Glutamatergic neuron (in vitro differentiated cells): ENCODE measurements at regions not wholly inside any gene's neighbourhood (a gene's known extent, or its start where the extent isn't known, plus 50 kb on each side); places are given as distances from the start of the nearest gene placed in this dataset.

Source experiments
- DNase-seq: peaks from one replicate; pipeline ENCODE4 v3.0.0; 2022
- H3K27ac Mint-ChIP-seq: one replicate; pipeline ENCODE4 v1.8.0; 2020; ENCODE audit warnings: mild to moderate bottlenecking, mixed read lengths, inconsistent platforms; ENCODE audit not compliant: unreplicated experiment
- H3K27me3 Mint-ChIP-seq: one replicate; pipeline ENCODE4 v1.8.0; 2020; ENCODE audit warnings: mild to moderate bottlenecking, moderate library complexity, mixed read lengths, inconsistent platforms; ENCODE audit not compliant: unreplicated experiment
- H3K36me3 Mint-ChIP-seq: one replicate; pipeline ENCODE4 v1.8.0; 2020; ENCODE audit warnings: mild to moderate bottlenecking, mixed read lengths, inconsistent platforms; ENCODE audit not compliant: unreplicated experiment
- H3K4me1 Mint-ChIP-seq: one replicate; pipeline ENCODE4 v1.8.0; 2020; ENCODE audit warnings: mild to moderate bottlenecking, low read depth, mixed read lengths, inconsistent platforms; ENCODE audit not compliant: unreplicated experiment
- H3K4me3 Mint-ChIP-seq: one replicate; pipeline ENCODE4 v1.8.0; 2020; ENCODE audit warnings: mild to moderate bottlenecking, mixed read lengths, inconsistent platforms; ENCODE audit not compliant: unreplicated experiment
- H3K9me3 Mint-ChIP-seq: one replicate; pipeline ENCODE4 v1.8.0; 2020; ENCODE audit warnings: mild to moderate bottlenecking, moderate library complexity, mixed read lengths, inconsistent platforms; ENCODE audit not compliant: unreplicated experiment
- CTCF ChIP-seq: fragments of 200-600 bp; sonication (generic); IDR thresholded peaks from one replicate; pipeline ENCODE4 v1.5.0; 2021; ENCODE audit not compliant: partially characterized antibody, unreplicated experiment

GRCh38 chr4:115790812-115791211, 677.4 kb upstream of the NDST4 start:
- Mint-ChIP-seq H3K4me3 (no peak overlapping the region), H3K9me3 (no peaks in the 10 kb centered on the region)

DNA sequence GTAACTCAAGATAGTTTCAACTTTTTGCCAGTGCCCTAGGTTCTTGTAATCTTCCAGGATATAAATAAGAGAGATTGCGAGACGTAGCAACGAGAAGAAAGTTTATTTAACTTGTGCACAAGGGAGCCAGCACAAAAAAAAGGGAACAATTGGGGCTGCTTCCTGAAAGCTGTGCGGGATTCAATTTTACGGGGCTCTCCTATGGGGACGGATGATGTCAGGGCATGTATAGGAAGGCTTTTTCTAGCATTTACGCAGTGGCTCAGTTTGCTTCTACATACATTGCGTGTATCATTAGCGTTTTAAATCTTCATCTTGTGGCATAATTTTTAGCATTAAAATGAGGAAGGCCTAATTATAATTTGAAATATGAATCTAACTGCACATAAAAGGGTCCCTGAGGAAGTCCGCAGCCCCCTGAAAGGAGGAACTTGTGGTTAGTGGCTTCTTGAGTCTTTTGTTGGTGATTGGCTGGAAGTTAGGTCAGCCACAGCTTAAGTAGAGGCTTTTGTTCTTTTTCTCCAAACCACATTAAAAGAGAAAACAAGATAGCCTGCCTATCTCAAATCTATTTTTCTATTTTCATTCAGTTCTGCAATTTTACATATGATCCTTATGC, 668.2 kb upstream of the NDST4 start:
- no peak overlapping the region for H3K27ac Mint-ChIP-seq
- H3K4me1 Mint-ChIP-seq, result no peaks in the 10 kb centered on the region
- no peaks in the 10 kb centered on the region for H3K36me3 Mint-ChIP-seq
- H3K4me3 Mint-ChIP-seq, result no peak overlapping the region
- DNase-seq, result no peak
- H3K9me3 Mint-ChIP-seq, result no peaks in the 10 kb centered on the region
- H3K27me3 Mint-ChIP-seq, result no peaks in the 10 kb centered on the region
- no peak for TF ChIP-seq CTCF

More at GRCh38 chr4:115790812-115791211, 677.4 kb upstream of the NDST4 start:
- H3K36me3 Mint-ChIP-seq, result no peaks in the 10 kb centered on the region
- TF ChIP-seq CTCF, result peak; percentile 13
- H3K27me3 Mint-ChIP-seq, result no peaks in the 10 kb centered on the region
- no peak for DNase-seq
- no peak overlapping the region for H3K27ac Mint-ChIP-seq
- H3K4me1 Mint-ChIP-seq, result no peaks in the 10 kb centered on the region

DNA sequence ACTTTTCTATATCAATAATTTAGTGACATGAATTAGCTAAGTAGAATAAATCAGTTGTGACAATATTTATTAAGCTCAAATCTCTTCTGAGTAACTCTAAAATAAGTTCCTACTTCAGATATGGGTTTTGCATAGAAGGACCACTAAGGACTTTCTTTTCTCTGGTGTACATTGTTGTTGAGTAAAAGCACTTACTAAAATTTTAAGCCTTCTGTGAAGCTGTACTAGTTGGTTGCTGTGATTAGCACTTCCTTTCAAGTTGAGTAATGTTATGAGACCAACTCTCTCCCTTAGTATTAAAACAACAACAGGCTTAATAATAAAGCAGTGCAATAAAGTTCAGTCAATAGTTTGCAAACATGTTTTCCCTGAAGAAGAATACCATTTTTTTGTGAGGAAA, 667.4 kb upstream of the NDST4 start:
- Mint-ChIP-seq H3K9me3 (no peaks in the 10 kb centered on the region), H3K27me3 (no peaks in the 10 kb centered on the region), H3K36me3 (no peaks in the 10 kb centered on the region), H3K27ac (no peak overlapping the region), H3K4me3 (no peak overlapping the region), H3K4me1 (no peaks in the 10 kb centered on the region)
- DNase-seq, result no peak
- TF ChIP-seq CTCF, result no peak

- H3K4me1 Mint-ChIP-seq, result no peaks in the 10 kb centered on the region
- no peak overlapping the region for H3K27ac Mint-ChIP-seq
- no peak for DNase-seq
- no peaks in the 10 kb centered on the region for H3K36me3 Mint-ChIP-seq
- H3K4me3 Mint-ChIP-seq, result no peak overlapping the region
- H3K27me3 Mint-ChIP-seq, result no peaks in the 10 kb centered on the region
- H3K9me3 Mint-ChIP-seq, result no peaks in the 10 kb centered on the region
- TF ChIP-seq CTCF, result no peak
These were observed 666.8 kb upstream of the NDST4 start for GRCh38 chr4:115780268-115780667.

DNA sequence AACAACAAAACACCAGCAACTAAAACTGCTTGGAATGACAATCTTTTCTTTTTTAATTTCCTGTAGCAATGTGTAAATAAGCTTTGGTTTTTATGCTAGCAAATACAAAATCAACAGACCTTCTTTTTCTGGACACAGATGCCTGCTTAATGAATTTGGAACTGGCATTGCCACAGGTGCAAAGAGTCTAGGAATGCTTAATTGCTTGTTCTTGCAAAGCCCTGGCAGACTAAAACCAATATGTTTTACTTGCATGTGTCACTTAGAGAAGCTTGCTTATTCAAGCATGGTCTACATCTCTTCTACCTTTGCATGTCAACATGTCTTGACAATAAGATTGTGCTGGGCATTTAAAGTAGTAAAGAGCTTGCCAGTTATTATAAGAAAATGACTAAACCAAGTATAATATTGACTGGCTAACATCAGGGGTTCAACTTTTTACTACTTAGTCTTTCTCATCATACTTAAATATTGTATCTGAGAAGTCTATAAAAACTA, 656.7 kb upstream of the NDST4 start:
- TF ChIP-seq CTCF, result no peak
- Mint-ChIP-seq H3K36me3 (no peaks in the 10 kb centered on the region), H3K27ac (no peak overlapping the region), H3K27me3 (peaks cover 1% of the 10 kb centered on the region), H3K4me3 (no peak overlapping the region), H3K4me1 (no peaks in the 10 kb centered on the region), H3K9me3 (peaks cover 1% of the 10 kb centered on the region)
- DNase-seq, result no peak
